ENCODE measurements at regions not wholly inside any gene's neighbourhood (a gene's known extent, or its start where the extent isn't known, plus 50 kb on each side); places are given as distances from the start of the nearest gene placed in this dataset.

GRCh38 chr9:3700772-3701171 lies 175.0 kb upstream of the RFX3 start:
- no peak for TF ChIP-seq POLR2AphosphoS5 (IDR thresholded peaks at IDR 0.05; ENCODE audit: low read depth, low read length)
- no peak for TF ChIP-seq POLR2A (IDR thresholded peaks at IDR 0.05; ENCODE audit: low read depth, low read length)
- TF ChIP-seq TAF1 (IDR thresholded peaks at IDR 0.05; ENCODE audit: borderline replicate concordance, low read depth, low read length): no peak
